NCI-H226 (cell line): ENCODE measurements at regions not wholly inside any gene's neighbourhood (a gene's known extent, or its start where the extent isn't known, plus 50 kb on each side); places are given as distances from the start of the nearest gene placed in this dataset.

Experiments
- DNase-seq: peaks from one replicate; pipeline ENCODE4 v3.0.0-alpha.2; 2015

DNA sequence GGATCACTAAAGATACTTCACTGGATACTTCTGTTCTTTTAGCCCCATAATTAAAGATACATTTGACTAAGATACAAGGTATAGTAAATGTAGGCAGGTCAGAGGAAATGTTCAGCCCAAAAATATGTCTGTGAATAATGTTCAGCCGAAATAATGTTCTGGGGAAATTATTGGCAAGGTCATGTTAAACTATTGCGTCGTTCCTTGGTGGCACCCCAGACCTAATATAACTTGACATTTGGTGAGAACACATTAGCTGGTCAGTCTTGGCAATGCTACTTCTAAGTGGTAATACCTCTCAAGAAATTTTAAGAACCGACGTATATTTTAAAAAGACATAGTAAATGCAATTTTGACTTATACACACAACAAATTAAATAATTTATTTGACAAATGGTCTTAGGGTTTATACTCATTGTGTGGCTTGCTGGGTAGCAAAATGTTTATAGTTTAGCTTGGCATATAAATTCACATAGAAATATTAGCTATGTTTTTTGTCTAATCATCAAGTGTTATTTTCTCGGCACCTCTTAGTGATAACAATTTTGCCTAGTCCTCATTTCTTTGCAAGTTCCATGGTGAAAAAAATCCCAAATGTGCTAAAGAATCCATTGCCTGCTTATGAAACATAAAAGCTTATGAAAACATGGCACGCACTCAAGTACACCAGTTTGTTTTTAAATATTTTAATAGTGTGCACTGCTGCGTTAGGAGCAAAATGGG is 270.3 kb upstream of the NEBL start:
- DNase-seq, result no peak

DNA sequence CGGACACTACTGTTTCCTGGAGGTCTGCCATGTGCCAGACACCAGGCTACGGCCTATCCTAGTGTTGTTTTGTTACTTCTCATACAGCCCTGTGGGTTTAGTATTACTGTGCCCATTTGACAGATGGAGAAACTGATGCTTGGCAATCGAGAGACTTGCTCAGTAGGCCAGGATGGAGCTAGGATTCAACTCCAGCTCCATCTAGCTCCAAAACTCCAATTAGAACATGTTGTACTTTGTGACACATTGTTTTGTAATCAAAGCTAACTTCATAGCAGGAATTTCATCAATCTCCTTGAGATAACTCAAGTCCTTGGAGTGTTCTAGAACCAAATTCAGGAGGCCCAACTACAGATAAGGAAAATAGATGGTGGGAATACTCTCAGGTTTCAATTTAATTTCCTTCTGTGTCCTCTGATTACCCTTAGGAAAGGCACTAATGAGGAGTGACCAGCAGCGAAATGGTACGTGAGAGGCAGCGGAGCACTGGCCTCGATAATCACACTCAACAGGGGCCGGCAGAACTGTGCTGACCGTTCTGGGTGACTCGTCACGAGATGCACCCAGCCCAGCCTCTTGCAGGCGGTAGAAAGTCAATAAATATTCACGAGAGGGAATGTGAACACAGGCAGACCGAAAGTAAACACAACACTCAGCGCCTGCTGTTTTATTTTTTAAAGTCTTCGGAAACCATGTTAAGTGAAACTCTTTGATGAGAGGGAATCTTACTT is 269.6 kb upstream of the NEBL start:
- DNase-seq, result no peak

DNA sequence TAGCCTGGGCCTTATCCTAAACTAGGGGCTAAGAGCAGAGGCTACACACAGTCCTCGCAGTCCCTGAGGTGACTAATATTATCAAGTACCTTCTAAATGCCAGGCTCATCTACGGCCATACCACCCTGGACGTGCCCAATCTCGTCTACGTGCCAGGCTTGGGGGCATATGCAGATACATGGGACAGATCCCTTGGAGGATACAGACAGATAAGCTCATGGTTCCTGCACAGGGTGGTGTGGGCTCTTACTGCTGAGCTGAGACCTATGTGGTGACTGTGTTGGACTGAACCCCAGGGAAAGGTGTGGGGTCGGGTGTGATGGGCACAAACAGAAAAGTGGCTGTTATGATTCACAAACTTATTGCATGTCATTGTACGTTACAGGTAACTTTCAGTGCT is 268.4 kb upstream of the NEBL start:
- no peak for DNase-seq

DNA sequence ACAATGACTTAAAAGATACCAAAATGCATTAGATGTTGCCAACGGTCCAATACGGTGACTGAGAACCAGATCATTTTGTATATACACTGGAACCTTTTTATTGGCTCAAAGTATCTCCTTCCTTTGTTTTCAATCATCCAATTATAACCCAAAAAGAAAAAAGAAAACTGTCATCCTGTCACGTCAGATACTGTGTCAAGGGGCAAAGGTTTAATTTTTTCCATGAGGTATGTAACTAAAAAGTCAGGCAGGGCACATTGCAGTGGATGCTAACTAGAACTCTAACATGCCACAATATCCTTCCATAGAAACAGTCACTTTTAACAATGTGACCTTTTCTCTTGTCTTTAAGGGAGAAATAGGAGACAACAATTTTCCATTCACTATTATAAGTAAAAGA is 267.6 kb upstream of the NEBL start:
- no peak for DNase-seq

DNA sequence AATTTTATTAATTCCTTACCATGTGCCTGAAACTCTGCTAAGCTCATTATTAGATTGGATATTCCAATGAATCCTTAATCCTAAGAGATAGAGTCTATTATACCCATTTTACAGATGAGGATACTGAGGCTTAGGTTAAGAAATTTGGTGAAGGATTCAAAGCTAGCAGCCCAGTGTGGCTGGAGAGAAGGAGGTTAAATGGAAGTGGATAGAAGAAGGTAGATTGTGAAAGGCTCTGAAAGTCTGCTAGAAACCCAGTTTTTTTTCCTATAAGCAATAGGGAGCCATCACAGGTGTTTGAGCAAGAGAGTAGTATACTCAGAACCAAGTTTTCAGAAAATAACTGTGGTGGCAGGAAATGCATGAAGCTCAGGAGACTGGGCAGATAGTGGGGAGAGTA is 265.8 kb upstream of the NEBL start:
- DNase-seq, result no peak

DNA sequence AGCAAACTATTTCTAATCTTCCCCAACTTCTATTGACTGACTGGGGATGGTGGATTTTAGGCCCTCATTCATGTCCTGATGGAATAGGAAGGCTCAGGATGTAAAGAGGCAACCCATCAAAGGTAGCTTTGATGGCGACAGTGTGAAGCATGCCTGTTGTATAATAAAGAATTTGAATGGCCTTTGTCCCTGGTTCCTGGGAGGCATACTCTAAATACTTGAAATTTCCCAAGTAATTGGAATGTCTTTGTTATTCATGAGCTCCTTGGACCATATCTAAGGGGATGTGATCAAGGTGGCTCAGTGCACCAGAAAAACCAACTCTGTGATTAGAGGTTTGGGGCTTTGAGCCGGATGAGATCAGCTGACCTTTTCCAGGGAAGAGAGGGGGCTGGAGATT is 264.5 kb upstream of the NEBL start:
- DNase-seq, result no peak

DNA sequence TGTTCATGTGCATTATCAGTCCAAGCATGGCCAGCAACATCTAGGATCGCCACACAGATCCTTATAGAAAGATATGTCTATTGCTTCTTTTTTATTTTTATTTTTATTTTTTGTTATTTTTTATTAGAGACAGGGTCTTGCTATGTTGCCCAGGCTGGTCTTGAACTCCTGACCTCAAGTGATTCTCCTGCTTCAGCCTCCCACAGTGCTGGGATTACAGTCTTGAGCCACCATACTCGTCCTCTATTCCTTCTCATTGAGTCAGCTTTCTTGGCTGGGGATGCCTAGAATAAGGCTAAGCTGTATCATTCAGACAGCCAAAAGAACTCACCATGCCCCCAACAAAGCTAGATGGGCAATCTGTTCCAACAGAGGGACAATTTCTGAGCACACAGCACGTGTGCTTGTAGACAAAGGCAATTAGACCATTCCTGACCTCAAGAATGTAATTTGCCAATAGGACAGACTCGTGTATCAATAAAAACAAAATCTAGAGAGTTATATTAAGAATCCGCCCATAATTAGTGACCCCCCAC is 264.0 kb upstream of the NEBL start:
- DNase-seq, result no peak

DNA sequence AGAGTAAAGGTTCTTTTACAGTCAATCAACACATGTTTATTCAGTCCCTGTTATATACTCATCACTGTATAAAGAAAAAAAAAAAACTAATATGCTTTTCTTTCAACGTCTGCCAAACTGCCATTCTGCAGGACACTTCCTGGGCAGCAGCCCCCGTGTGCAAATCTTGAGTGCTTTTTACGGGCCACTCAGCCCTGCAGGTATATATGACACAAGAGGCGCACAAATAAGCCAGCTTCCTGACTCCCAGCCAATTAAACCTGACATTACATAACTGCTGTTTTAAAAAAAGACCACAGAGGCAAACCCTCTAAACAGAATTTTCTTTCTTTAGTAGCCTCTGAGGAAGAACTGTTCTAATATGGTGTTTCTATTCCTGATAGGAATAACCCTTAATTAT is 263.0 kb upstream of the NEBL start:
- no peak for DNase-seq

DNA sequence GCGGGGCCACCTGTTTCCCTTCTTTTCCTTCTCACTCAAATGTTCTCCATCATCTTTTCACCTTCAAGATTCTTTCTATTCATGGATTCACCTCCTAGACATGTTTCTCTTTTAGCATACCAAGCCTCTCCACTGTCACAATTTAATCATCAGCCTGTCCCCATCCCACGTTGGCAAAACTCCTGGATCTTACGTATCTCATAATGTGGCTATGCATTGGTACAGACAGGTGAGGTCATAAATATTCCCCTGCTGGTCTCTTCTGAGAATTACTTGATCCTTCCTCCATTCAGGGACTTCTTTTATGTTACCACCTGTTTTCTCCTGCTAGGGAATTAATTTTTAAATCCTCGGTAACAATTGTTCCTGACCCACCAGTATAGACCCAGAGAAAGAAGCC is 262.6 kb upstream of the NEBL start:
- no peak for DNase-seq

DNA sequence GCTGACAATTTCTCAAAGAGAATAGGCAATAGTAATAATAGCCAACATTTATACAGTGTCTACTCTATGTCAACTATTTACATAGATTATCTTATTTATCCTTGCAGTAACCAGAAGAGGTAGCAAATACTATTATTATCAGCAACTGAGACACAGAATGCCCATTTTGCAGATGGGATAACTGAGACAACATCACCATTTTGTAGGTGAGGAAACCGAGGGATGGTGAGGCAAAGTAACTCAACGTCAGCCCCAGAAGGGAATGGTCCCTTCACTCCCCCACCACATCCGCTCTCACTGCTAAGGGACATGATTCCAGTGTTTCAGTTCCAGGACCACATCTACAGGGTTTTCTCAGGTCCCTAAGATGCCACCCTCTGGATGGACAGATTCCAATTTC is 261.2 kb upstream of the NEBL start:
- no peak for DNase-seq

DNA sequence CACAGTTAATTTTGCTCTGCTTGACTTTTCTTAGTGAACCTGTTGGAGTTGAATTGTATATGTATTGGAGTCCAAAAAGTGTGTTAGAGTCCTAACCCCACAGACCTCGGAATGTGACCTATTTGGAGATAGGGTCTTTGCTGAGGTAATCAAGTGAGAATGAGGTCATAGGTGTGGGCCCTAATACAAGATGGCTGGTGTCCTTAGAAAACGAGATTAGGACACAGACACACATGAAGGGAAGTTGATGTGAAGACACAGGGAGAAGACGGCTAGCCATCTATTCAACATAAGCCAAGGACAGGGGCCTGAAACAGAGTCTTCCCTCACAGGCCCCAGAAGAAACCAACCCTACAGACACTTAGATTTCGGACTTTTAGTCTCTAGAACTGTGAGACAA is 260.6 kb upstream of the NEBL start:
- DNase-seq, result no peak

DNA sequence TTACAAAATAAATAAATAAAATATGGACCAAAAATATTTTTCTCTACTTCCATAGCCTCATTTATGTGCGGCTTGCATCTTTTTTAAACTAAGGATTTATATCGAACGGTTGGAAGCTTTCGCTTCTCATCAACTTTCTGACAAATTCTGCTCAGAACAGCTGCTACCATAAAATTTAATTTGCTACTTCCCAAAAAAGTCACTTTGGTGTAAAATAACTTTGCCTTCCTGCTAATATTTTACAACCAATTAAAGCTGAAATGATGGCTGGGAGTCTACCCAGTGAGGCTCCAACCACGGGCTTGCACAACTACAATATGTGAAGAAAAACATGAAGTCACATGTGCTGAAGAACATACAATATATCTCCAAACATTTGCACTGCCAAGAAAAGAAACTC is 253.1 kb upstream of the NEBL start:
- DNase-seq, result no peak

DNA sequence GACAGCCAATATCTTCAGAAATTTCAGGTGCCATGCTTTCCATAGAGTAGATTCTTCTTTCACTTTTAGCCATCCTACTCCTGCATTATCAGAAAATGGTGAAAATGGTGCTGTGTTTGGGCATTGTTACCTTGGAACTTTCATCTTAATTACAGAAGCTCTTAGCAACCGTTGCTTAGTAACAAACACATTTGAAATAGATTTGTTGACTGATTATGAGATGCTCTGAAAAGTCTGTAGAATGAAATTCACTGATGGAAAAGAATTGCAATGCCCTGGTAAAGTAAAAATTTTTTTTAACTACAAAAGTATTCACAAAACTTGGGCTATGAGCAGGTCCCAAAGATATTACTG is 249.3 kb upstream of the NEBL start:
- DNase-seq, result no peak

DNA sequence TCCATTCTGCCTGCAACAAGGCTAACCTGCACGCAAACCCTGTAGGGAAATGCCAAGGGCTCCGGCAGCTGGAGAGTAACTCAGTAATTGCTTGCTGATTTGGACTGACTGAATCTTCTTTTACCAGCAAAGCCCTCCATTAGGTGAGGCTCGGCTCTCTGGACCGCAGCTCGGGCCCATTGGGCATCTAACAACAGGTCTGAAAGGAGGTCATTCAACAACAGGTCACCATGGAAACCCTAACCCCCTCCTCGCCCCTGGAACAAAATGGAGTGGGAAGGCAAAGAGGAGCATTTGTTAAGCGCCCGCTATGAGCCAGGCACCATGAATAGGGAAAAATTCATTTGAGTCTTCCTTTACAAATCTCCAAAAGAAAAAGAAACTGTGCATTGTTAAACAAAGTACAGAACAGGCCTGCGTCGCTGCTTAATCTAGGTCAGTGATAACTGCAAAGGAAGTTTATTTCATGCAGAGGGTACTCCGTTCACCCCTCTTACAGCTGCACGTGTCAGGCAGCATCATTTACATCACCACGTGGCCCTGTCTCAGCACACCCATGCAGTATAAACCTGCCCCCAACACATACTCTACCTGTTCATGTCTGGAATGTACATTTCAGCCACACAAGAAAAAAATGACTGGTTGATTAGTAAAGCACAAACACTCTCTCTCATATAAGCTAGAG is 248.8 kb upstream of the NEBL start:
- DNase-seq, result no peak

DNA sequence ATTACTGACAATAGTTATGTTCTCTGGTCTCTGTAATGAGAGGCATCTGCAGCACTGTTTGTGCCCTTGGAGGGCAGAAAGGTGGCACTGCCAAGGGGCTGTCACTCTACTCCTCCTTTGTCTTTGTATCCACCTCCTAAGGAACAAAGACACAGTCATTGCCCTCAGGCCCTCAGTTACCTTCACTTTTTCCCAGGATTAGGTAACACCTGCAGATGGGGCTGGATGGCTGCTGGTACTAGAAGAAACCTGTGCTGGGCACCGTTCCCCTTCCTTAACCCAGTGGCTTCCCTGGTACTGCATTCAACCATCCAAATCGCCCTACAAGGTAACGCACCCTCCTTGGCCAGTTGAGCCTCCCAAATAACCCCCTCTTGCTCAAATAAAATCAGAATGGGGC is 246.9 kb upstream of the NEBL start:
- DNase-seq, result no peak

DNA sequence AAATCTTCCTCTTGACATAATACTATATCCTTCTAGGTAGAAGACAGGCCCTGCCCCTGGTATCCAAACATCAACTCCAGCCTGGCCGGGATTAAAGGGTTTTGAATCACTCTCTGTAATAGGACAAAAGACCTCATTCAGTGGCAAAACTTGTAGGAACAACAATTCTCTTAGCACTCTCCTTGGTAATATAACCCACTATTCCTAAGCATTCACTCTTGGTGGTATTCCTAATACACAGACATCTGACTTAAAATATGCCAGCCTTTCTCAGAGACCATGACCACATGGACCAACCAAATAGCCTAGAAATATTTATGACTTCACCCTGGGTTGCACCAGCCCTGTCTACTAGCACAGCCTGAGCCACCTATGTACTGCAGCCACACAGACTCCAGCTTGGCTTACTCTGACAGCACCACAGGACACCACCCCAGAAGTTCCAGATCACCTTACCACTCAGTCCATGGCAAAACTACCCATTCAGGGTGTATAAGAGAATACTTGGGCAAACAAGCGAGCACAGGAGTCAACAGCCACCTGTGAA is 244.9 kb upstream of the NEBL start:
- no peak for DNase-seq

DNA sequence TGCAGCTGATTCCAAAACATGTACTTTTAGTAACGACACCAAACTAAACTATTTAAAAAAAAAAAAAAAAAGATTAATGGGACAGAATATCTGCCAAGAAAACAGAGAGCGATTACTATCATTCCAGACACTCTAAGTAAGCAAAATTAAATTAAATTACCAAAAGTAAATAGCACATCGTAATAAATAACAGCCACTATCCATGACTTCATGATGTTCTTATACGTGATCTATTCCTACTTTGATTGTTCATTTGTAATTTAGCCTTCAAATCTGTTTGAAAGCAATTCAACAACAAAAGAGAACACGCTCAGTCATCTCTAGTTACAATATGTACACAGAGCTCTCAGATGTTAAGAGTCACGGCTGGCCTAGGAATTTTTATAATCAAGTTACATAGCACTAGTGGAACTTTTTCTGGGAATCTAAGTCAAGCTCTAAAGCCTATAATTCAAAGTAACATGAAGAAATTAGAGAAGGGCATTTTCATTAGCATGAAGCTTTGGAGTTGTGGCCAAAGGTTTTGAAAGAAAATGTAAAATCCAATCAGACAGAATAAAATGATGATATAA is 241.7 kb upstream of the NEBL start:
- no peak for DNase-seq

DNA sequence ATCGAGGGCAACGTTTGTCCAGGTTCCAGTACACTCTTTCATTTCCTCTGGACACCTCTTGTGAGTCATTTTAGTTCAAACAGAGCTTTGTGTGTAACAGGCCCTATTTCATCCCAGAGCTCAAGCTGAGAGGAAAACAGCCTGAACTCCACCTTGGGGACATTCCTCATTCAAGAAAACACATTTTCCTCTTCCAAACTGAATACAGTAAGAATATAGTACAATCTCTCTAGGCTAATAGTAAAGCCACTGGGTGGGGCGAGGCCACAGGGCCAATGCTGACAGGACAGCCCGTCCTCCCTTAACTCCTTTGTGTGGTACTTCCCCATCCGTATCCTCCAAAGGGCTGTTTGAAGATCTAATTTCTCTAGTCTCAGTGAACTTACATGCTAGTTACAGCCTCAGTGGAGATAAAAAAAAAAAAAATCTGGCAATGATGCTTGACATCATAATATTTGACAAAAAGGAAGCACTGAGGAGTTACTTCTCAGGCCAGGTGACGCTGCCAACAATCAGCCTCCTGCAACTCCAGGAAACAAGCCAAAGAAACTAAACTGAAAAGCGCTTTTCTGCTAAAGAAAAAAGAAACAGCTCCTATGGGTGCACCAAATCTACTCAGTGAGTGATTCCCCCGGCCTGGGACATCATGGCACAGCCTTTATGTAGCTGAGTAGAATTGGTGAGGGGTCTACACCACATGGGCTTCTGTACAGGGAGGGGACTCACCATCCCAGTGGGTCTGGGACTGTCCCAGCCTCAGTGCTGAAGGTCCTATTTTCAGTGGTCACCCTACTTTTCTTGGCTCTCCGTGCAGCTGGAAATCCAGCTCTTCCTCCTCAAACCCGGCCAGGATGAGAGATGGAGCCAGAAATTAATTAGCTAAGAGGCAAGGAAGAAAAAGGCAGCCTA is 238.2 kb upstream of the NEBL start:
- DNase-seq, result peak; percentile 51

DNA sequence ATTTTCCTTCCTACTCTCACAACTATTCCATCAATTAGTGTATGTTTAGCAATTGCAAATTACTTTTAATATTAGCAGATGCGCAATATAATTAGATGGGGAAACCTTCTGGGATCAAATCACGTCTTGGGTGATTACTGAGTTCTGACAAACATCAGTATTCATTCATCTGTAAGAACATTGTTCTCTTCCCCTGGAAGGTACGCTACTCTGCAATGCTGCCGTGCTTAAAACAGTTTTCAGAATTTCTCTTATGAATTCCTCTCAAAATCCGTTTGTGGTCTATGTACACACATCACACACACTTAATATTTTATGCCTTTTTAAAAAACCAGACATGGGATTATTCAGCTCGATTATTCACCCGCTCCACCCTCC is 237.5 kb upstream of the NEBL start:
- DNase-seq, result no peak

DNA sequence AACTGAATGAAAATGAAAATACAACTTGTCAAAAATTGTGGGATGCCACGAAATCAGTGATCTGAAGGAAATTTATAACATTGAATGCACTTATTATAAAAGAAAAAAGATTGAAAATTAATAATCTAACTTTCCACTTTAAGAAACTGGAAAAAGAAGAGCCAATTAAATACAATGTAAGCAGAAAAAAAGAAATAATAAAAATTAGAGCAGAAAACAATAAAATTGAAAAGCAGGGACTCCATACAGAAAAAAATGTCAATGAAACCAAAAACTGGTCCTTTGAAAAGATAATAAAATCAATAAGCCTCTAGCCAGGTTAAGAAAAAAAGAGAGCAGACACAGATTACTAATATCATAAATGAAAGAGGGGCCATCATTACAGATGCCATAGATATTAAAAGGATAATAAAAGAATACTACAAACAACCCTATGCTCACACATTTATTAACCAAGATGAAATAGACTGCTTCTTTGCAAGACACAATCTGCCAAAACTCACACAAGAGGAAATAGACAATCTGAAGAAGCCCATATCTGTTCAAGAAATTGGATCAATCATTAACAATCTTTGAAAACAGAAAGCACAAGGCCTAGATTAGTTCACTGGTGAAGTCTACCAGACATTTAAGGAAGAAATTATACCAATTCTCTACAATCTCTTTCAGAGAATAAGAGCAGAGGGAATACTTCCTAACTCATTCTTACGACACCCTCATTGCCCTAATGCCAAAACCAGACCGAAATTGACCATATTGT is 233.8 kb upstream of the NEBL start:
- DNase-seq, result no peak

DNA sequence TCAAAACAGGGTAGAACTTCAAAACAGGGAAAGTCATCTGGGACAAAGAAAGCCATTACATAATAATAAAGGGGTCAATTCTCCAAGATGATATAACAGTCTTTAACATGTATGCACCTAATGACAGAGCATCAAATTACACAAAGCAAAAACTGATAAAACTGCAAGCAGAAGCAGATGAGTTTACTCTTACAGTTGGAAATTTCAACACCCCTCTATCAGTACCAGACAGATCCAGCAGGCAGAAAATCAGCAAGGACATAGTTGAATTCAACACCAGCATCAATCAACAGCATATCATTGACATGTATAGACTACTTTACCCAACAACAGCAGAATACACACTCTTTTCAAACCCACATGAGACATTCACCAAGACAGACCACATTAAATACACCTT is 233.0 kb upstream of the NEBL start:
- DNase-seq, result peak; percentile 5
